HFFc6 (cell line): ENCODE measurements at regions not wholly inside any gene's neighbourhood (a gene's known extent, or its start where the extent isn't known, plus 50 kb on each side); places are given as distances from the start of the nearest gene placed in this dataset.

Experiments used
- DNase-seq: peaks from one replicate; pipeline ENCODE4 v3.0.0-alpha.2; 2018
- H3K27ac Mint-ChIP-seq: 2 replicates; pipeline ENCODE4 v1.8.0; 2020; ENCODE audit warnings: mild to moderate bottlenecking, mixed read lengths
- H3K27me3 Mint-ChIP-seq: 2 replicates; pipeline ENCODE4 v1.8.0; 2021; ENCODE audit warnings: mild to moderate bottlenecking, moderate library complexity, mixed read lengths; ENCODE audit not compliant: insufficient read depth
- H3K36me3 Mint-ChIP-seq: 2 replicates; pipeline ENCODE4 v1.8.0; 2021; ENCODE audit warnings: low read depth, mixed read lengths
- H3K4me1 Mint-ChIP-seq: 2 replicates; pipeline ENCODE4 v1.8.0; 2020; ENCODE audit warnings: low read depth, mixed read lengths
- H3K4me3 Mint-ChIP-seq: 2 replicates; pipeline ENCODE4 v1.8.0; 2020; ENCODE audit warnings: mild to moderate bottlenecking, moderate library complexity, mixed read lengths
- H3K9me3 Mint-ChIP-seq: 2 replicates; pipeline ENCODE4 v1.8.0; 2020; ENCODE audit warnings: mild to moderate bottlenecking, mixed read lengths
- TF ChIP-seq, protein P1 (sequence below): fragments of 200-600 bp; sonication (generic); IDR thresholded peaks from 2 replicates; pipeline ENCODE4 v1.5.0; 2021; ENCODE audit warnings: antibody characterized with exemption, mild to moderate bottlenecking

GRCh38 chr17:77437017-77437416, 296.2 kb downstream of the SEC14L1 start:
- DNase-seq = no peak
- Mint-ChIP-seq H3K4me3 (peak overlapping the region; percentile 32; the same call in 1 of the 2 replicates), H3K9me3 (no peaks in the 10 kb centered on the region), H3K27me3 (peaks cover 10% of the 10 kb centered on the region), H3K36me3 (peaks cover 4% of the 10 kb centered on the region; the same call in 1 of the 2 replicates), H3K4me1 (peaks cover 92% of the 10 kb centered on the region), H3K27ac (peak overlapping the region; percentile 69)
- TF ChIP-seq, protein P1, sequence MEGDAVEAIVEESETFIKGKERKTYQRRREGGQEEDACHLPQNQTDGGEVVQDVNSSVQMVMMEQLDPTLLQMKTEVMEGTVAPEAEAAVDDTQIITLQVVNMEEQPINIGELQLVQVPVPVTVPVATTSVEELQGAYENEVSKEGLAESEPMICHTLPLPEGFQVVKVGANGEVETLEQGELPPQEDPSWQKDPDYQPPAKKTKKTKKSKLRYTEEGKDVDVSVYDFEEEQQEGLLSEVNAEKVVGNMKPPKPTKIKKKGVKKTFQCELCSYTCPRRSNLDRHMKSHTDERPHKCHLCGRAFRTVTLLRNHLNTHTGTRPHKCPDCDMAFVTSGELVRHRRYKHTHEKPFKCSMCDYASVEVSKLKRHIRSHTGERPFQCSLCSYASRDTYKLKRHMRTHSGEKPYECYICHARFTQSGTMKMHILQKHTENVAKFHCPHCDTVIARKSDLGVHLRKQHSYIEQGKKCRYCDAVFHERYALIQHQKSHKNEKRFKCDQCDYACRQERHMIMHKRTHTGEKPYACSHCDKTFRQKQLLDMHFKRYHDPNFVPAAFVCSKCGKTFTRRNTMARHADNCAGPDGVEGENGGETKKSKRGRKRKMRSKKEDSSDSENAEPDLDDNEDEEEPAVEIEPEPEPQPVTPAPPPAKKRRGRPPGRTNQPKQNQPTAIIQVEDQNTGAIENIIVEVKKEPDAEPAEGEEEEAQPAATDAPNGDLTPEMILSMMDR = peak; percentile 10; the same call in 1 of the 2 replicates

GRCh38 chr17:77437747-77438146, 297.0 kb downstream of the SEC14L1 start:
- Mint-ChIP-seq H3K36me3 (peaks cover 4% of the 10 kb centered on the region; the same call in 1 of the 2 replicates), H3K4me3 (no peak overlapping the region), H3K4me1 (peaks cover 92% of the 10 kb centered on the region), H3K27me3 (peaks cover 10% of the 10 kb centered on the region), H3K27ac (no peak overlapping the region; the same call in 1 of the 2 replicates), H3K9me3 (no peaks in the 10 kb centered on the region)
- TF ChIP-seq, protein P1 = no peak
- DNase-seq = no peak

DNA sequence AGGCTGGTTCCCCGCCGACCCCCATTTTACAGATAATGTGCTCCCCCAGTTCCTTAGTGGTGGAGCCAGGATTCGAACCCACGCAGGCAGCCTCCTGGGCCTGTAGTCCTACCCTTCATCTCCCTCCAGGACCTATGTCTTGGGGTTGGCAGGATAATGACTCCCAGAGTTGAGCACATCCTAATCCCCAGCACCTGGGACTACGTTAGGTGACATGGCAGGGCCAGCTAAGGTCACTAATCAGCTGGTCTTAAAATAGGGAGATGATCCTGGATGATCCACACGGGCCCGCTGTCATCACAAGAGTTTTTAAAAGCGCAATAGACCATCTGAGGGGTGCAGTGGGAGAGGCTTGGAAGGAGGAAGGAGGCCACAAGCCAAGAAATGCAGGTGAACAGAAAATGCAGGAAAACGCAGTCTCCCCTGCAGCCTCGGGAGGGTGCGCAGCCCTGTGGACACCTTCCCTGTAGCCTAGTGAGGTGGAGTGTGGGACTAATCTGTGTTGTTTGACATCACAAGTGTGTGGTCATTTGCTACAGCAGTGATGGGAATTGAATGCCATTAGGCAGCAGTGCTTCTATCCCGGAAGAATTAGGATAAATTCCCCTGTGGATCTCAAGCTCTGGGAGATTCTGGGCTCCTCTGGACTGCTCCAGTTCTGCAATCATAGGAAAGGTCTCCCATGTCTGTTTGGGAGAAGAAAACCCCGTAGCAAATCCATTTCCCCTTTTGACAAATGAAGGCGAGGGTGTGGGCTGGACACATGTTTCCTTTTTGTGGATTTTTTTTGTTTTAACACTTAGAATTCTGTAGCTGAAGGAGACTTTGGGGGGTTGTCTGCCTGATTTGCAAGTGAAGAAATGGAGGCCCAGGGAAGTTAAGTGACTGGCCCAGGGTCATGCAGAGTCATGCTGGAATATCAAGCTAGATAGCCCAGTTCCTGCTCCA, 297.7 kb downstream of the SEC14L1 start:
- Mint-ChIP-seq H3K4me3 (no peak overlapping the region), H3K4me1 (peaks cover 92% of the 10 kb centered on the region), H3K27me3 (peaks cover 17% of the 10 kb centered on the region), H3K36me3 (peaks cover 4% of the 10 kb centered on the region; the same call in 1 of the 2 replicates), H3K9me3 (no peaks in the 10 kb centered on the region), H3K27ac (peak overlapping the region; percentile 55)
- TF ChIP-seq, protein P1 = no peak
- DNase-seq = no peak

- Mint-ChIP-seq H3K4me3 (no peak overlapping the region; the same call in 1 of the 2 replicates), H3K4me1 (peaks cover 92% of the 10 kb centered on the region)
These were observed 298.6 kb downstream of the SEC14L1 start for GRCh38 chr17:77439189-77440018.

DNA sequence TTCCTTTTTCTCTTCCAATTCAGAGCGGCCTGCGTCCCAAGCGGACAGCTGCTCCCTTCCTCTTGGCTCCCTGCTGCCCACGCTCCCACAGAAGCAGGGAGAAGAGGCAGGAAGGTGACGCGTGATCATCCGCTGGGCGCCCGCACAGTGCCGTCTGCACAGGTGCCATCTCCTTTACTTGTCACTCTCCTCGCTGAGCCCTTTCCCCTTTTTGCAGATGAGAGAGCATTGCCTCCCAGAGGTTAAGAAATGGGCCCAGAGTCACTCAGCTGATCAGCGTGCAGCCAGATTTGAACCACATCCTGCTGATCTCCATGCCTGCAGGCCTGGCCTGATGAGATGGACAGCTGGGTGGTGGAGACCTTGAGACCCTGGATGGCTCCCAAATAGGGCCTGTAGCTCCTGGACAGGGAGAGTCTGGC, 299.8 kb downstream of the SEC14L1 start:
- Mint-ChIP-seq H3K4me3 (no peak overlapping the region), H3K9me3 (no peaks in the 10 kb centered on the region), H3K27me3 (peaks cover 22% of the 10 kb centered on the region), H3K4me1 (peaks cover 92% of the 10 kb centered on the region), H3K36me3 (peaks cover 4% of the 10 kb centered on the region; the same call in 1 of the 2 replicates), H3K27ac (0 out of 2 replicates have a peak overlapping the region, but pooled peaks have one; percentile 21)
- no peak for DNase-seq
- TF ChIP-seq, protein P1 = no peak

More at GRCh38 chr17:77439189-77440018, 298.6 kb downstream of the SEC14L1 start:
- peaks cover 4% of the 10 kb centered on the region; the same call in 1 of the 2 replicates for H3K36me3 Mint-ChIP-seq
- TF ChIP-seq, protein P1 = no peak
- H3K27me3 Mint-ChIP-seq = peaks cover 18% of the 10 kb centered on the region
- peak overlapping the region; percentile 72 for H3K27ac Mint-ChIP-seq
- H3K9me3 Mint-ChIP-seq = no peaks in the 10 kb centered on the region
- no peak for DNase-seq
